Fibroblast of lung (primary cell): ENCODE measurements at regions not wholly inside any gene's neighbourhood (a gene's known extent, or its start where the extent isn't known, plus 50 kb on each side); places are given as distances from the start of the nearest gene placed in this dataset.

Experiments used
- EZH2 ChIP-seq: IDR thresholded peaks from 2 replicates; pipeline ENCODE4 v1.5.1; 2012; ENCODE audit warnings: low read length, control low read depth, mild to moderate bottlenecking; ENCODE audit errors: missing control alignments
- TF ChIP-seq, protein P1 (sequence below), 2 donors: IDR thresholded peaks in 1 of 2; conservative IDR thresholded peaks in 1 of 2; 1 replicate in 1 of 2; 2 replicates in 1 of 2; pipeline ENCODE4 v1.5.1; 2011 to 2012; ENCODE audit warnings: low read length in 2 of 2, control low read depth in 1 of 2, inconsistent platforms in 1 of 2, low read depth in 1 of 2, mild to moderate bottlenecking in 1 of 2

DNA sequence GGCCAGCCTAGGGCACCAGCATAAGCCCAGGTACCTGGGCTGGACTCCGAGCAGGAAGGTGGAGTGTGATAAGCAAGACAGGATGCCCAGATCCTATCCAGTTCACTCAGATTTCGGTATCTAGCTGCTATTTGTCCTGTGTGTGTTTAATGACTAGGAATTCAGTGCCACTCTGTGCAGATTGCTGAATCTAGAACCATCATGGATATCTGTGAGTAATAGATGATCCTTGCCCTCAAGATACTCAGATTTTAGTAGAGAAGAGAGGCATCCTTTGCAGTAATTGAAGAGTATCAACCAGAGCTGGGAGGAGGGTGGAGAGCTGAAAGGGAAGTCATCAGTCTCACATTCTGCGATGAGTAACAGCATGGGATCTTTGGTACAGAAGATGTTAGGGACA lies 155.0 kb upstream of the ARID1B start:
- TF ChIP-seq, protein P1, sequence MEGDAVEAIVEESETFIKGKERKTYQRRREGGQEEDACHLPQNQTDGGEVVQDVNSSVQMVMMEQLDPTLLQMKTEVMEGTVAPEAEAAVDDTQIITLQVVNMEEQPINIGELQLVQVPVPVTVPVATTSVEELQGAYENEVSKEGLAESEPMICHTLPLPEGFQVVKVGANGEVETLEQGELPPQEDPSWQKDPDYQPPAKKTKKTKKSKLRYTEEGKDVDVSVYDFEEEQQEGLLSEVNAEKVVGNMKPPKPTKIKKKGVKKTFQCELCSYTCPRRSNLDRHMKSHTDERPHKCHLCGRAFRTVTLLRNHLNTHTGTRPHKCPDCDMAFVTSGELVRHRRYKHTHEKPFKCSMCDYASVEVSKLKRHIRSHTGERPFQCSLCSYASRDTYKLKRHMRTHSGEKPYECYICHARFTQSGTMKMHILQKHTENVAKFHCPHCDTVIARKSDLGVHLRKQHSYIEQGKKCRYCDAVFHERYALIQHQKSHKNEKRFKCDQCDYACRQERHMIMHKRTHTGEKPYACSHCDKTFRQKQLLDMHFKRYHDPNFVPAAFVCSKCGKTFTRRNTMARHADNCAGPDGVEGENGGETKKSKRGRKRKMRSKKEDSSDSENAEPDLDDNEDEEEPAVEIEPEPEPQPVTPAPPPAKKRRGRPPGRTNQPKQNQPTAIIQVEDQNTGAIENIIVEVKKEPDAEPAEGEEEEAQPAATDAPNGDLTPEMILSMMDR (conservative IDR thresholded peaks at IDR 0.05 in 1 of 2, IDR thresholded peaks at IDR 0.05 in 1 of 2; ENCODE audit: low read depth in 1 of 2, low read length in 2 of 2) = no peak
- no peak for TF ChIP-seq EZH2
